Jurkat, Clone E6-1 (cell line): ENCODE measurements at regions not wholly inside any gene's neighbourhood (a gene's known extent, or its start where the extent isn't known, plus 50 kb on each side); places are given as distances from the start of the nearest gene placed in this dataset.

ENCODE experiments used
- DNase-seq: peaks from one replicate; pipeline ENCODE4 v3.0.0-alpha.2; 2011; ENCODE audit warnings: low read depth, low spot score
- H3K4me3 ChIP-seq: 2 replicates; pipeline ENCODE4 v1.5.1; 2011; ENCODE audit warnings: mild to moderate bottlenecking, low read length, control low read depth, moderate library complexity

DNA sequence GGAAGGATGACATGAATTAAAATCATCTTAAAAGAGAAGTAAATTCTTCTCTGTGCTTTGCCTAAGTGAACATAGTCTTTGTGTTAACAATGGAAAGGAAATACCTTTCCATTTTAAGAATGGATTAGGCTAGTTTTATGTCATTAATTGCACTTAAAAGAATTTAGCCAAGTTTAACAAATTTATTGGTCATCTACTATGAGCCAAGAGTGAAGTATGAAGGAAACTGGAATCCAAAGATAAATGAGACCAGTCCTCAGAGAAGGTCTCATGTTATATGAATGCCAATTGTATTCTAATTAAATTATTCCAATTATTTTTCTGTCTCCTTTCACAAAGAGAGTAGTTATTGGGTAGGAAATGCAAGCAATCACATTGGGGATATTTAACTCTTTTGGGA, 741.3 kb upstream of the SOX9 start:
- H3K4me3 ChIP-seq, result no peak overlapping the region
- DNase-seq, result no peak

DNA sequence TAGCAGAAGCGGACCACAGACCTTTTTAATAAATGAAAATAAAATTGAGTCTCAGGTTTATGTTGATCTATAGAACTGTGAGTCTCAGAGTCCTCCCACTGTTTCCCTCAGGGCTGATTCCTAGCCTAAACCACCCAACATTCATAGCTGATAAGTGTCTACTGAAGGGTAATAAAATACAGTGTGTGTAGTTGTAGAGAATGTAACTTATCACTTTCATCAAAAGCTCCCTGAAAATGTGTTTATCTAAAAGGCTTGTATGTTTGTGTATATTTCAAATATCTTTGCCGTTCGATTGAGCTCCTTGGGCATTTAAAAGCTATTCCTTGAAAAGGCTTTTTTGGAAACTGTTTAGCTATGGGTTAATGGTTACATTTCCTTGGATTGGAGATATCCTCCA, 740.3 kb upstream of the SOX9 start:
- no peak overlapping the region for H3K4me3 ChIP-seq
- no peak for DNase-seq

DNA sequence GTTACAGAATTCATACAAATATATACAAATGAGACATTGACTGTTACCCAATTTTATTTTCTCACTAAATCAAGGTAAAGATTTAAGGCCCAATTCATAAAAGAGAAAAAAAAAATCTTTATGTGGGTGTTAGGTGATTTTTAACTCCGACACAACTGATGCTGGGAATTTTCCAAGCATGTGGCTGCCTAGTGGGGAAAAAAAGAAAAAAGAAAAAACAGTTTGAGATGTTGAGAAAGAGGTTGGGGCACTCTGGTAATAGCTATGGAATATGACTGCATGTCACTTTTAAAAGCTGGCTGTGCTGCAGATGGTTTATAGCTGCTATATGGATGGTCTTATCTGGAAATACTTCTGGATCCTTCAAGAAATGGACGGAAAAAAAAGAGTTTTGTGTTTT, 739.9 kb upstream of the SOX9 start:
- no peak for DNase-seq
- H3K4me3 ChIP-seq, result no peak overlapping the region

- DNase-seq, result no peak
These were observed 737.7 kb upstream of the SOX9 start for GRCh38 chr17:71383091-71383490.

DNA sequence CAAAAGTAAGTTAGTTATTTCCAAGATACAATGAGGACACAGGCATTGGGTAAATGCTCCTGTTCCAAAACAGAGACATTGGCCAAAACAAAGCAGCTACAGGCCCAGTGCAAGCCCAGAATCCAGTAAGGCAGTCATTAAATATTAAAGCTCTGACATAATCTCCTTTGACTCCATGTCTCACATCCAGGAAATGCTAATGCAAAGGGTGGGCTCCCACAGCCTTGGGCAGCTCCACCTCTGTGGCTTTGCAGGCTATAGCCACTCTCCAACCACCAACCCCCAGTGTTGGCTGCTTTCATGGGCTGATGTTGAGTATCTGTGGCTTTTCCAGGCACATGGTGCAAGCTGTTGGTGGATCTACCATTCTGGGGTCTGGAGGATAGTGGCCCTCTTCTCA, 733.4 kb upstream of the SOX9 start:
- no peak for DNase-seq
- H3K4me3 ChIP-seq, result no peak overlapping the region

More at GRCh38 chr17:71383091-71383490, 737.7 kb upstream of the SOX9 start:
- H3K4me3 ChIP-seq, result no peak overlapping the region

DNA sequence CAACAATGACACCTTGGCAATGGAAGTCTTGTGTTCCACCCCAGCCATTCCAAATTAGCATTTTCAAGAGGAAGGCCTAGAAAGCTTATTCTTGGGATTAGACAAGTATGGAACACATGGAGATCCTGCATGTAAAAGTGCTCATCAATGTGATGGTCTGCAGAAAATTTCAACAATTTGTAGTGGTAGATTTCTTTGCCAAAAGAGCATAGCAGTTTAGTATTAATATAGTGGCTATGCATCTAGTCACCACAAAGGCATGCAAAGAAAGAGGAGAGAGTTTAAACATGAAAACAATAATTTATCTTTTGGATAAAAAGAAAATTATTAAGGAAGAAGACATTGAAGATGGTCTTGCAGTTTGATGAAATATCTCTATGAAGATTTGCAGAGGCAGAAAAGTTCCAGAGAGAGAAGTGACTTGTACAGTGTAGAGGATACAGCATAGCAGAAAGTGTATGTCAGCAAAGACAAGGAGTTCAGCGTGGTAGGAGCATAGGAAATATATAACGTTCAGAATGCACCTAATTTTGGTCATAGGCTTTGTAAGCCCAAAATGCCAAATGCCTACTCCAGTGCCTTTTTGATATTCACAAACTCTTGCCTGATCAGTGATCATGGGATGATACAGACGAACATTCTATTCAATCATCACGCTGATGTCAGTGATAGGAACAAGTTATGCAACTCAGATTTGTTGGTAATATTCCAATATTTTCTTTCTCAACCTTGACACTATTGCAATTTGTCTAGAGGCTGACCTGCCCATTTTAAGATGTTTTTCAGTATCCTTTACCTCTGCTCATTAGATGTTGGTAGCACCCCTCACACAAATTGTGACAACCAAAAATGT, 727.9 kb upstream of the SOX9 start:
- DNase-seq, result no peak
- no peak overlapping the region for H3K4me3 ChIP-seq

GRCh38 chr17:71395901-71396300, 724.9 kb upstream of the SOX9 start:
- no peak overlapping the region for H3K4me3 ChIP-seq
- no peak for DNase-seq

- no peak for DNase-seq
These were observed 724.1 kb upstream of the SOX9 start for GRCh38 chr17:71396711-71397110.

GRCh38 chr17:71398025-71398424, 722.8 kb upstream of the SOX9 start:
- no peak overlapping the region for H3K4me3 ChIP-seq
- DNase-seq, result no peak

More at GRCh38 chr17:71396711-71397110, 724.1 kb upstream of the SOX9 start:
- H3K4me3 ChIP-seq, result no peak overlapping the region

- no peak for DNase-seq
- no peak overlapping the region for H3K4me3 ChIP-seq
These were observed 722.0 kb upstream of the SOX9 start for GRCh38 chr17:71398800-71399219.

DNA sequence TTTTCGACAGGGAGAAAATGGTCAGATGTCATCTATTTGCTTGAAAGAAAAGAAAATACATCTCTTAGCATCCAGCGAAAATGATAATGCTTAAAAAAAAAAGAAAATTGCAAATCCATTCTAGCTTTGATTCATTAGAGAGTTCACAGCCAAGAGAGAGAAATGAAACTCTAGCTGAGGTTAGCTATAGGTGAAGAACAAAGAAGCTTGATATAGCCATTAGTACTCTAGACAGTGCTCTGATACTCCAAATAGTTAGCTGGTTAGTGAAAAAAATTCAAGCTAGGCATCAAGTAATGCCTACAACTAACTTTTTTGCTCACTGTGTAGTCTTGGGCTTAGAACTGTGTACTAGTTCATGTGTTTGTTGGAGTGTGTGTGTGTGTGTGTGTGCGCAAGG, 721.6 kb upstream of the SOX9 start:
- H3K4me3 ChIP-seq, result no peak overlapping the region
- DNase-seq, result no peak

DNA sequence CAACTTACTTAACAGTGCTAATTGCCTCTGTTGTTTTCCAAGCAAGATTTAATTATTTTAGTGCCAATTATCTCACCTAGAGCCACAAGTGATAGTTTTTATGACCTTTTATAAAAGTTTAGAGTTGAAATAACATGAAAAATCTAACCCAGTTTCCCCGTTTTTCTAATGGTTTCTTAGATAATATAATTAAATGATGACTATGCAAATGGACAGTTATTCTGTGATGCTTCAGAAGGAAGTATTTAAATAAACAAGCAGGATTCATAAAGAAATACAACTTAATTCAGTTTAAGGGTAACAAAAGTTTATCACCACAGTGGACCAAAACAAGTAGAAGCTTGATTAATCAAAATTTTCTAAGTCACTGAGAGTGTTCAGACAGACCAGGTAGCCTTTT, 721.2 kb upstream of the SOX9 start:
- H3K4me3 ChIP-seq, result no peak overlapping the region
- no peak for DNase-seq

- no peak for DNase-seq
- no peak overlapping the region for H3K4me3 ChIP-seq
These were observed 718.8 kb upstream of the SOX9 start for GRCh38 chr17:71402007-71402406.

DNA sequence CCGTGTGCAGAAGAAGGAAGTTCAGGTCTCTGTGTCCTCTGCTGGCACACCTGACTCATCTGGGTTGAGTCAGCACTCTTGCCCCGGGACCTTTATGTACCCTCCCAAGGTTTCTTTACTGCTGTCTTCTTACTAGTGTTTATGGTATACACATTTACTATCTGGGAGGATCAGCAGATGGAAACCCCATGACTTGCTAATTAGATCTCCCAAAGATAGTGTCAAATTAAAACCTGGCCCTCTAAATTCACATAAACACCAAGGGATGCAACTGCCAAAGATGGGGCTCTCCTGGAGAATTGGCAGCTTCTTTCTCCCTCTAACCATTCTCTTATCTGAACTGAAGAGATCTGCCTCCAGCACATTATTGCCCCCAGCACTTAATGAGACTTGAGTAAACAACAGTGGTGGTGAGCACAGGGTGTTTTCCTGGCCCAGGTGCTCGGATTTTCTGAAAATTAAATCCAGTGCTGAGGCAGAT, 718.1 kb upstream of the SOX9 start:
- DNase-seq, result no peak
- H3K4me3 ChIP-seq, result no peak overlapping the region

GRCh38 chr17:71405101-71405500, 715.7 kb upstream of the SOX9 start:
- no peak for DNase-seq

DNA sequence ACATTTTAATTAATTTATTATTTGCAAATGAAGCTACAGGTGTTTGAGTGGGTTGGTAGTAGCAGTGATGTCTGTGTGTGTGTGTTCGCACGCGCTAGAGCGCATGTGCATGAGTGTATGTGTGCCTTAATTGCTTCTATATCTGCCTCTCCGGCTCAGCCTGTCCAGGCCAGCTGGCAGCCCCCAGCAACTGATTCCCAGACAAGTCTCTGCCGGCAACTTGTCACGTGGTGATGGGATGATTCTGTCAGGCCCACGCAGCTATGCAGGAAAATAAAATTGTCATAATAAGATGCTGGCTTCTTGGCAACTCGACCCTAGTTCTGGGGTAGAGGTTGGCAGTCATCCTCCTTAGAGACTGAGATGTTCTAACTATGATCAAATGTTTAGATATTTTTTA, 712.8 kb upstream of the SOX9 start:
- no peak overlapping the region for H3K4me3 ChIP-seq
- DNase-seq, result no peak

More at GRCh38 chr17:71405101-71405500, 715.7 kb upstream of the SOX9 start:
- no peak overlapping the region for H3K4me3 ChIP-seq

- no peak overlapping the region for H3K4me3 ChIP-seq
- DNase-seq, result no peak
These were observed 711.7 kb upstream of the SOX9 start for GRCh38 chr17:71409137-71409536.

GRCh38 chr17:71409712-71410111, 711.1 kb upstream of the SOX9 start:
- no peak for DNase-seq
- H3K4me3 ChIP-seq, result no peak overlapping the region

DNA sequence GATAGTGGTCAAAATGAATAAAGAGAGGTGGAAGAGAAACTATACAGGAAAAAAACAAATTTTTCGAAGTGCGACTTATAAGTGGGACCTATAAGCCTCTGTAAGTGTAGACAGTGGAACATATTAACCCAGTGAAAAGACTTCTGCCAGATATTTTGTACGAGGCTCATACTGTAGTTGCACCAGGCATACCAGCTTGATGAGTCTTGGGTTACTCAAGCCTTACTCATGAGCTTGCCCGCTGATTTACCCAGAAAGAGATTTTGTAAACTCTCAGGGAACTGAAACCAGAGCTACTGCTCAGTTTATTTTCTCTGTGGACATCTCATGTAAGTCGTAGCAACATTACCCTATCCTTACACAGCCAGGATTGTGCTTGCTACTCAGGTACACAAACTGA, 708.0 kb upstream of the SOX9 start:
- no peak for DNase-seq
- H3K4me3 ChIP-seq, result no peak overlapping the region

DNA sequence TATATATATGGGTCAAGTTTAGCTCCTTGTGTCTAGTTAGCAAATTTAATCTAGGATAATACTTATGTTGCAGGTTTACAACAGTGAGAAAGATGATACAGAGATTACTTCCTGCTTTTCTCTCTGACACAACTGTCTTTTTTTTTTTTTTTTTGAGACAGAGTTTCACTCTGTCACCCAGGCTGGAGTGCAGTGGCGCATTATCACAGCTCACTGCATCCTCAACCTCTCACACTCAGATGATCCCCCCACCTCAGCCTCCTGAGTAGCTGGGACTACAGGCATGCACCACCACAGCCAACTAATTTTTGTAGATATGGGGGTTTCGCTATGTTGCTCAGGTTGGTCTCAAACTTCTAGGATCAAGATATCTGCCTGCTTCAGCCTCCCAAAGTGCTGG, 706.9 kb upstream of the SOX9 start:
- DNase-seq, result no peak
- H3K4me3 ChIP-seq, result no peak overlapping the region

- no peak for DNase-seq
These were observed 703.7 kb upstream of the SOX9 start for GRCh38 chr17:71417142-71417541.

More at GRCh38 chr17:71417142-71417541, 703.7 kb upstream of the SOX9 start:
- H3K4me3 ChIP-seq, result no peak overlapping the region
